ENCODE measurements at regions not wholly inside any gene's neighbourhood (a gene's known extent, or its start where the extent isn't known, plus 50 kb on each side); places are given as distances from the start of the nearest gene placed in this dataset.

DNA sequence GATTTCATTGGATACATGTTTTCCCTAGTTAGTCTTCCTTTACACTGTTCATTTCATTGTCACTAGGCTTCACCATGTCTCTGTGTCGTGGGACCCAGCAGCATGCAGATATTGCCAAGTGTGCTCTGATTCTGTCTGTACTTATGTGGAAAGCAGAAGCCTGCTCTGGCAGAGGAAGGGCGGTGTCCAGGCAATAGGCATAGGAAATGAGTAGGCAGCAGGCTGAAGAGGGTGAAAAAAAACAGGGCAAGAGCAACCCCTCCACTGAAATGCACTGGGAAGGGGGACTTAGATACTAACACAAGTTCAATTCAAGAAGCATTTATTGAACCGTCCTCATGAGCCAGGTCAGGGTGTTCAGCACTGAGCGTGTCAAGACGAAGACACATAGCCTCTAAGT, 85.2 kb upstream of the VAV3 start:
- TF ChIP-seq CTCF (IDR thresholded peaks at IDR 0.05) (no peak), POLR2A (IDR thresholded peaks at IDR 0.05) (no peak)
